CD4-positive, alpha-beta T cell treated with Interleukin-6 at 100 ng/mL for 8 hours (primary cell): ENCODE measurements at regions not wholly inside any gene's neighbourhood (a gene's known extent, or its start where the extent isn't known, plus 50 kb on each side); places are given as distances from the start of the nearest gene placed in this dataset.

ENCODE experiments used
- DNase-seq: peaks from one replicate; pipeline ENCODE4 v3.0.0-alpha.2; 2020; ENCODE audit warnings: mixed read lengths, low spot score

- no peak for DNase-seq
These were observed 144.2 kb upstream of the GEMIN8 start for GRCh38 chrX:14173873-14174272.

- DNase-seq: no peak
These were observed 135.1 kb upstream of the GEMIN8 start for GRCh38 chrX:14164828-14165227.

GRCh38 chrX:14125462-14125861 lies 95.8 kb upstream of the GEMIN8 start:
- no peak for DNase-seq

- no peak for DNase-seq
These were observed 94.9 kb upstream of the GEMIN8 start for GRCh38 chrX:14124562-14124961.

- peak; percentile 22 for DNase-seq
These were observed 66.0 kb upstream of the GEMIN8 start for GRCh38 chrX:14095702-14096101.

- no peak for DNase-seq
These were observed 64.5 kb upstream of the GEMIN8 start for GRCh38 chrX:14094191-14094590.

- DNase-seq: no peak
These were observed 54.8 kb upstream of the GEMIN8 start for GRCh38 chrX:14084466-14084865.

GRCh38 chrX:14083783-14084182 lies 54.1 kb upstream of the GEMIN8 start:
- DNase-seq: no peak

GRCh38 chrX:14079891-14080430 lies 50.3 kb upstream of the GEMIN8 start:
- DNase-seq: no peak
